ENCODE measurements at regions not wholly inside any gene's neighbourhood (a gene's known extent, or its start where the extent isn't known, plus 50 kb on each side); places are given as distances from the start of the nearest gene placed in this dataset.

- DNase-seq, result no peak
- in situ Hi-C loops (cut with HindIII; ENCODE audit: low pct_ligation_motif_present, low sequenced_read_pairs), result loop anchor here (25.0 kb wide), 1 partner anchor 151 kb away; no protein-coding TSS in a partner anchor
- no peak for TF ChIP-seq CTCF (IDR thresholded peaks at IDR 0.05; ENCODE audit: low read depth, low read length, missing control alignments)
- Histone ChIP-seq H3K4me3 (ENCODE audit: low read depth, low read length) (no peak overlapping the region), H3K27me3 (replicated peaks) (no peaks in the 10 kb centered on the region), H3K27ac (no peak overlapping the region), H3K36me3 (replicated peaks) (no peaks in the 10 kb centered on the region)
These were observed 104.9 kb upstream of the SLC2A1 start for GRCh38 chr1:43063394-43064219.

- no peak overlapping the region for H3K4me3 ChIP-seq (ENCODE audit: low read depth, low read length)
- TF ChIP-seq CTCF (IDR thresholded peaks at IDR 0.05; ENCODE audit: low read depth, low read length, missing control alignments), result no peak
- in situ Hi-C loops (cut with HindIII; ENCODE audit: low pct_ligation_motif_present, low sequenced_read_pairs), result loop anchor here (25.0 kb wide), 1 partner anchor 150 kb away; no protein-coding TSS in a partner anchor
- no peaks in the 10 kb centered on the region for H3K36me3 ChIP-seq (replicated peaks)
- H3K27ac ChIP-seq, result no peak overlapping the region
- no peak for DNase-seq
- H3K27me3 ChIP-seq (replicated peaks), result no peaks in the 10 kb centered on the region
These were observed 103.9 kb upstream of the SLC2A1 start for GRCh38 chr1:43062527-43063095.

GRCh38 chr1:43061757-43062156, 103.1 kb upstream of the SLC2A1 start:
- in situ Hi-C loops (cut with HindIII; ENCODE audit: low pct_ligation_motif_present, low sequenced_read_pairs), result loop anchor here (25.0 kb wide), 1 partner anchor 149 kb away; no protein-coding TSS in a partner anchor
- no peak for DNase-seq
- Histone ChIP-seq H3K4me3 (ENCODE audit: low read depth, low read length) (no peak overlapping the region), H3K27ac (no peak overlapping the region), H3K36me3 (replicated peaks) (no peaks in the 10 kb centered on the region), H3K27me3 (replicated peaks) (no peaks in the 10 kb centered on the region)
- TF ChIP-seq CTCF (IDR thresholded peaks at IDR 0.05; ENCODE audit: low read depth, low read length, missing control alignments), result no peak

- TF ChIP-seq CTCF (IDR thresholded peaks at IDR 0.05; ENCODE audit: low read depth, low read length, missing control alignments), result no peak
- no peak for DNase-seq
- Histone ChIP-seq H3K27me3 (replicated peaks) (no peaks in the 10 kb centered on the region), H3K4me3 (ENCODE audit: low read depth, low read length) (no peak overlapping the region), H3K36me3 (replicated peaks) (no peaks in the 10 kb centered on the region), H3K27ac (no peak overlapping the region)
- in situ Hi-C loops (cut with HindIII; ENCODE audit: low pct_ligation_motif_present, low sequenced_read_pairs), result loop anchor here (25.0 kb wide), 1 partner anchor 148 kb away; no protein-coding TSS in a partner anchor
These were observed 101.2 kb upstream of the SLC2A1 start for GRCh38 chr1:43059640-43060574.

- Histone ChIP-seq H3K27ac (no peak overlapping the region), H3K27me3 (replicated peaks) (no peaks in the 10 kb centered on the region), H3K4me3 (ENCODE audit: low read depth, low read length) (no peak overlapping the region), H3K36me3 (replicated peaks) (no peaks in the 10 kb centered on the region)
- no peak for DNase-seq
- TF ChIP-seq CTCF (IDR thresholded peaks at IDR 0.05; ENCODE audit: low read depth, low read length, missing control alignments), result no peak
- in situ Hi-C loops (cut with HindIII; ENCODE audit: low pct_ligation_motif_present, low sequenced_read_pairs), result loop anchor here (25.0 kb wide), 1 partner anchor 146 kb away; no protein-coding TSS in a partner anchor
These were observed 100.1 kb upstream of the SLC2A1 start for GRCh38 chr1:43058545-43059360.

All from brain microvascular endothelial cell (primary cell).